ENCODE measurements at regions not wholly inside any gene's neighbourhood (a gene's known extent, or its start where the extent isn't known, plus 50 kb on each side); places are given as distances from the start of the nearest gene placed in this dataset.

- TF ChIP-seq POLR2AphosphoS5 (IDR thresholded peaks at IDR 0.05; ENCODE audit: low read depth, low read length) = no peak
- TF ChIP-seq POLR2A (IDR thresholded peaks at IDR 0.05; ENCODE audit: low read depth, low read length) = no peak
- no peak for TF ChIP-seq SPI1 (IDR thresholded peaks at IDR 0.05; ENCODE audit: low read depth, low read length)
- TF ChIP-seq TAF1 (IDR thresholded peaks at IDR 0.05; ENCODE audit: low read depth, low read length) = no peak
Observed at GRCh38 chr9:534886-535285, 306.6 kb upstream of the DMRT1 start.

Data from GM12891 (cell line).